ENCODE measurements at regions not wholly inside any gene's neighbourhood (a gene's known extent, or its start where the extent isn't known, plus 50 kb on each side); places are given as distances from the start of the nearest gene placed in this dataset.

DNA sequence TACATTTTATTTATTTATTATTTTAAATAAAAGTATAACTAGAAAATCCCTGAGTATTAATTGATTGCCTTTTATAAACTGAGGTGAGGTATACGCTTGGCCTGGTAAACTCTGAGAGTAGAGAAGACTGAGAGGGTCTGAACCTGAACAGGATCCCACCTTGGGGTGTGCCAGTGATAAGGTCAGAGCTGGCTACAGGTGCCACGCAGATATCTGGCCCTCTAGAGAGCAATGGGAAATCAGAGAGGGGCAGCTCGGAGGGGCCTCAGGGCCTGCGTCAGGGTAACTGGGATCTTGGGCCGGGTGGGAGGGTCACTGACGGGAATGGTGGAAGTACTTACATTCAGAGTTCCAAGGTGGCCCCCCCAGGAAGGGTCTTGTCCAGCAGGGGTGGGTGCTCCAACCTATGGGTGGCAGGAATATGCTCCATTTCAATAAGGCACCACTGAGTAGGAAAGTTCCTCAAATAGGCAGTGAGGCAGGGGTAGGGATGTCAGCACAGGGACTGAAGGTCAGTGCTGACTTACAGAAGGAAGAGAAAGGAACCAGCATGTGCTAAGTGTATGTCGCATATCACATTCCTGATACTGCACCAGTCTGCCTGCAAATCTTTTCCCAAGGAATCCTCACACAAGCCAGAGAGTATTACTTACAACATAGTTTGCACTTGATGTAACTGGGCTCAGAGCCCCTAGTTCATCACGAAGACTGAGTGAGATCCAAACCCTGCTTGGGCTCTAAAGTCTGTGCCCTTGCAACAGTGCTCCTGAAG, 706.0 kb upstream of the RAB6C start:
- Histone ChIP-seq H3K4me3 (ENCODE audit: low read depth in 1 of 2, low read length in 1 of 2) (no peak overlapping the region), H3K4me1 (ENCODE audit: control insufficient read depth in 1 of 2, insufficient read depth in 1 of 2, low read depth in 1 of 2, low read length in 1 of 2) (no peaks in the 10 kb centered on the region), H3K27ac (no peak overlapping the region), H3K9me3 (no peaks in the 10 kb centered on the region), H3K27me3 (no peaks in the 10 kb centered on the region), H3K36me3 (no peaks in the 10 kb centered on the region)
- TF ChIP-seq, protein P1, sequence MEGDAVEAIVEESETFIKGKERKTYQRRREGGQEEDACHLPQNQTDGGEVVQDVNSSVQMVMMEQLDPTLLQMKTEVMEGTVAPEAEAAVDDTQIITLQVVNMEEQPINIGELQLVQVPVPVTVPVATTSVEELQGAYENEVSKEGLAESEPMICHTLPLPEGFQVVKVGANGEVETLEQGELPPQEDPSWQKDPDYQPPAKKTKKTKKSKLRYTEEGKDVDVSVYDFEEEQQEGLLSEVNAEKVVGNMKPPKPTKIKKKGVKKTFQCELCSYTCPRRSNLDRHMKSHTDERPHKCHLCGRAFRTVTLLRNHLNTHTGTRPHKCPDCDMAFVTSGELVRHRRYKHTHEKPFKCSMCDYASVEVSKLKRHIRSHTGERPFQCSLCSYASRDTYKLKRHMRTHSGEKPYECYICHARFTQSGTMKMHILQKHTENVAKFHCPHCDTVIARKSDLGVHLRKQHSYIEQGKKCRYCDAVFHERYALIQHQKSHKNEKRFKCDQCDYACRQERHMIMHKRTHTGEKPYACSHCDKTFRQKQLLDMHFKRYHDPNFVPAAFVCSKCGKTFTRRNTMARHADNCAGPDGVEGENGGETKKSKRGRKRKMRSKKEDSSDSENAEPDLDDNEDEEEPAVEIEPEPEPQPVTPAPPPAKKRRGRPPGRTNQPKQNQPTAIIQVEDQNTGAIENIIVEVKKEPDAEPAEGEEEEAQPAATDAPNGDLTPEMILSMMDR (IDR thresholded peaks at IDR 0.05): no peak

DNA sequence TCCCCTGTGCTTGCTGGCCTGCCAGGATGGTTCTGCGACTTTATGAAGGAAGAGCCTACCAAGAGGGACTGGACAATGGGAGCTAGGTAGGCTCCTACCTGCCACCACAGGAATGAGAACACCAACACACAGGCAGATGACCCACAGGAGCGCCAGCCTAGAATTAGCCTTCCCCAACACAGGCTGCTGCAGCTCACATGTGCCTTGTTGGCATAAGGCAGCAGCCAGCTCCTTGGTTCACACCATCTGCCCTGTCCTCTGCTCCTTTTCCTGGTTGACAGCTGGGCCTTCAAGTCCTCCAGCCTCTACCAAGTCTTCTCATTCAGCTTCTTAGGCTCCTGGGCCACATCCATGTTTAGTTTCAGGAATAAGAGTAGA, 705.4 kb upstream of the RAB6C start:
- no peak overlapping the region for H3K4me3 ChIP-seq (ENCODE audit: low read depth in 1 of 2, low read length in 1 of 2)
- TF ChIP-seq, protein P1 (IDR thresholded peaks at IDR 0.05): no peak
- no peaks in the 10 kb centered on the region for H3K9me3 ChIP-seq
- no peaks in the 10 kb centered on the region for H3K36me3 ChIP-seq
- H3K27me3 ChIP-seq: no peaks in the 10 kb centered on the region
- no peak overlapping the region for H3K27ac ChIP-seq
- no peaks in the 10 kb centered on the region for H3K4me1 ChIP-seq (ENCODE audit: control insufficient read depth in 1 of 2, insufficient read depth in 1 of 2, low read depth in 1 of 2, low read length in 1 of 2)

DNA sequence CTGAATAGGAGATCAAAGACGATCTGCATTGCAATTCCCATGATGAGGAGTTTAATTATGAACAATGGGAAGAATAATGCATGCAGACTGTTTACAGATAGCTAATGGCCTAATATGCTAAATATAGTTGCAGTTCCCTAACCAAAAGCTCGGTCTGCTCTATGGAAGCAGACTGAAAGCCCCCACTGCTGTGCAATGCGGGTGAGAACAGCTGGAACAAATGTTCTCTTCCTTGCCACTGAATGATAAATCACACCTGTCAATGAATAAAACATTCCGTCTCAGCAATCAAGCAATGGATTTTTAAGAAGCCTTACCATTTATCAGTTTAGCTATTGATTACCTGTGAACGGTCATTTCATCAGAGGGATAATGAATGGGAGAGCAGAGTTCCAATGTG, 704.5 kb upstream of the RAB6C start:
- TF ChIP-seq, protein P1 (IDR thresholded peaks at IDR 0.05): no peak
- Histone ChIP-seq H3K27me3 (no peaks in the 10 kb centered on the region), H3K9me3 (no peaks in the 10 kb centered on the region), H3K36me3 (no peaks in the 10 kb centered on the region), H3K4me1 (ENCODE audit: control insufficient read depth in 1 of 2, insufficient read depth in 1 of 2, low read depth in 1 of 2, low read length in 1 of 2) (no peaks in the 10 kb centered on the region), H3K4me3 (ENCODE audit: low read depth in 1 of 2, low read length in 1 of 2) (no peak overlapping the region), H3K27ac (no peak overlapping the region)

DNA sequence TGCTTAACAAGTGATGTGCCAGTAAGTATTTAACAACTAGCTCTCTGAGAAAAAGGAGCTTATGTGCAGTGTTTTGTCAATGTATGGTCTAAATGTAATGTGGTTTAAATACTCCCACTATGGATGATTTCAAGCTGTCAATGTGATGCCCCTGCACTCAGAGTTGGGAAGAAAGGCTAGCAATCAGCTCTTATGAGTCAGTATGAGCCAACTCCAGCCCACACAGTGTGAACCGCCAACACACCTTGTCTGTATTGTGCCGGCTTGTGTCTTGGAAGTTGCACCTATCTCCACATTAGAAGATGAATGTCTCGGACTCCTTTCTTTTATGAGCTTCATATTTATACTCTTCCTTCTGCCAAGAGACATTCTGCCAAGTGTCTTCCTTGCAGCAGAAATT, 703.8 kb upstream of the RAB6C start:
- Histone ChIP-seq H3K4me3 (ENCODE audit: low read depth in 1 of 2, low read length in 1 of 2) (no peak overlapping the region), H3K36me3 (no peaks in the 10 kb centered on the region), H3K27me3 (no peaks in the 10 kb centered on the region), H3K27ac (no peak overlapping the region), H3K4me1 (ENCODE audit: control insufficient read depth in 1 of 2, insufficient read depth in 1 of 2, low read depth in 1 of 2, low read length in 1 of 2) (no peaks in the 10 kb centered on the region), H3K9me3 (no peaks in the 10 kb centered on the region)
- TF ChIP-seq, protein P1 (IDR thresholded peaks at IDR 0.05): no peak

- no peak overlapping the region for H3K27ac ChIP-seq
- TF ChIP-seq, protein P1 (IDR thresholded peaks at IDR 0.05): no peak
- H3K27me3 ChIP-seq: no peaks in the 10 kb centered on the region
- H3K4me3 ChIP-seq (ENCODE audit: low read depth in 1 of 2, low read length in 1 of 2): no peak overlapping the region
- no peaks in the 10 kb centered on the region for H3K36me3 ChIP-seq
- no peaks in the 10 kb centered on the region for H3K9me3 ChIP-seq
- no peaks in the 10 kb centered on the region for H3K4me1 ChIP-seq (ENCODE audit: control insufficient read depth in 1 of 2, insufficient read depth in 1 of 2, low read depth in 1 of 2, low read length in 1 of 2)
Measured at GRCh38 chr2:129276978-129277584, 702.4 kb upstream of the RAB6C start.
